ENCODE measurements at regions not wholly inside any gene's neighbourhood (a gene's known extent, or its start where the extent isn't known, plus 50 kb on each side); places are given as distances from the start of the nearest gene placed in this dataset.
A peak's percentile ranks its signal among the peaks of the same experiment; 100 is the strongest.

GRCh38 chr7:84595026-84595425, 400.4 kb upstream of the SEMA3A start:
- ATAC-seq (ENCODE audit: low read depth) (no peak), DNase-seq (ENCODE audit: low spot score) (no peak)
- TF ChIP-seq CTCF (IDR thresholded peaks at IDR 0.05; ENCODE audit: poor library complexity, severe bottlenecking) = no peak
- Histone ChIP-seq H3K36me3 (ENCODE audit: low read depth) (no peaks in the 10 kb centered on the region), H3K9me3 (ENCODE audit: severe bottlenecking) (no peaks in the 10 kb centered on the region), H3K27me3 (ENCODE audit: insufficient read depth, poor library complexity, severe bottlenecking) (no peaks in the 10 kb centered on the region), H3K4me1 (ENCODE audit: insufficient read depth, poor library complexity, severe bottlenecking) (no peaks in the 10 kb centered on the region), H3K27ac (ENCODE audit: poor library complexity, severe bottlenecking) (no peak overlapping the region), H3K4me3 (ENCODE audit: severe bottlenecking) (no peak overlapping the region)

GRCh38 chr7:84591897-84592296, 397.3 kb upstream of the SEMA3A start:
- H3K4me3 ChIP-seq (ENCODE audit: severe bottlenecking) = no peak overlapping the region
- no peaks in the 10 kb centered on the region for H3K27me3 ChIP-seq (ENCODE audit: insufficient read depth, poor library complexity, severe bottlenecking)
- TF ChIP-seq CTCF (IDR thresholded peaks at IDR 0.05; ENCODE audit: poor library complexity, severe bottlenecking) = no peak
- ATAC-seq (ENCODE audit: low read depth) (no peak), DNase-seq (ENCODE audit: low spot score) (no peak)
- H3K36me3 ChIP-seq (ENCODE audit: low read depth) = no peaks in the 10 kb centered on the region
- no peaks in the 10 kb centered on the region for H3K9me3 ChIP-seq (ENCODE audit: severe bottlenecking)
- H3K4me1 ChIP-seq (ENCODE audit: insufficient read depth, poor library complexity, severe bottlenecking) = peaks cover 7% of the 10 kb centered on the region
- H3K27ac ChIP-seq (ENCODE audit: poor library complexity, severe bottlenecking) = no peak overlapping the region

DNA sequence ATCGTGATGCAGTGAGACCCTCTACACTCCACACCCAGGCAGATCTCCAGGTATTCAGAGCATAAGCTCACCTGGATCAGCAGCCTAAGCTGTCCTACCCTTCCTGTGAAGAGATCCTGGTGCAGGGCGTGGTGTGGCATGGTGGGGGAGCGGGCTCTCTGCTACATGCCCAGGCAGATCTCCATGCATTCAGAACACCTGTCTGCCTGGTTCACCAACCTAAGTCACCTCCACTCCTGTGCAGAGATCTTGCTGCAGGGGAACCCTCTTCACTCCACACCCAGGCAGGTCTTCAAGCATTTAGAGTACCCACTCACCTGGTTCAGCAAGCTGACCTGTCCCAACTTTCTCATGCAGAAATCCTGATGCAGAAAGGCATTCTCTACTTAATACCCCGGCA, 394.4 kb upstream of the SEMA3A start:
- Histone ChIP-seq H3K27ac (ENCODE audit: poor library complexity, severe bottlenecking) (no peak overlapping the region), H3K4me1 (ENCODE audit: insufficient read depth, poor library complexity, severe bottlenecking) (peaks cover 7% of the 10 kb centered on the region), H3K36me3 (ENCODE audit: low read depth) (no peaks in the 10 kb centered on the region), H3K27me3 (ENCODE audit: insufficient read depth, poor library complexity, severe bottlenecking) (no peaks in the 10 kb centered on the region), H3K9me3 (ENCODE audit: severe bottlenecking) (no peaks in the 10 kb centered on the region), H3K4me3 (ENCODE audit: severe bottlenecking) (no peak overlapping the region)
- ATAC-seq (ENCODE audit: low read depth) = peak; percentile 79
- DNase-seq (ENCODE audit: low spot score) = peak; percentile 29
- TF ChIP-seq CTCF (IDR thresholded peaks at IDR 0.05; ENCODE audit: poor library complexity, severe bottlenecking) = no peak

DNA sequence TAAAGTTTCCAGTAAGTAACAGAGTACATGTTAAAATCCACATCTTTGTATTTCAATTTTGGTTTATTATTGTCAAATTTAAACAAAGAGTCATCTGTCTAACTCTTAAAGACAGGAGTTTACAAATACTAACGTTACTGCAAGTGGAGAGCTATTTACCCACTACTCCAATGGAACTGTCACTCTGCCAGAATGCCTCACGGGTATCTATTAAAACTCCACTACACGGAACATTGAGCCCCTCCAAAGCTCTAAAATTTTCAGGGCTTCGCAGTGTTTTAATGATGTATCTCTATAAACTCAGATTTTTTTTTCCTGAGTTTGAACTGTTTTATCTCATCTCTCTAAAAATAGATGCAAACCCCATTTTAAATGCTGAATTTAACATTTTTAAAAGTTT, 388.7 kb upstream of the SEMA3A start:
- H3K4me3 ChIP-seq (ENCODE audit: severe bottlenecking) = no peak overlapping the region
- H3K27me3 ChIP-seq (ENCODE audit: insufficient read depth, poor library complexity, severe bottlenecking) = no peaks in the 10 kb centered on the region
- no peaks in the 10 kb centered on the region for H3K9me3 ChIP-seq (ENCODE audit: severe bottlenecking)
- no peak for DNase-seq (ENCODE audit: low spot score)
- H3K36me3 ChIP-seq (ENCODE audit: low read depth) = no peaks in the 10 kb centered on the region
- no peaks in the 10 kb centered on the region for H3K4me1 ChIP-seq (ENCODE audit: insufficient read depth, poor library complexity, severe bottlenecking)
- ATAC-seq (ENCODE audit: low read depth) = no peak
- no peak overlapping the region for H3K27ac ChIP-seq (ENCODE audit: poor library complexity, severe bottlenecking)
- no peak for TF ChIP-seq CTCF (IDR thresholded peaks at IDR 0.05; ENCODE audit: poor library complexity, severe bottlenecking)

DNA sequence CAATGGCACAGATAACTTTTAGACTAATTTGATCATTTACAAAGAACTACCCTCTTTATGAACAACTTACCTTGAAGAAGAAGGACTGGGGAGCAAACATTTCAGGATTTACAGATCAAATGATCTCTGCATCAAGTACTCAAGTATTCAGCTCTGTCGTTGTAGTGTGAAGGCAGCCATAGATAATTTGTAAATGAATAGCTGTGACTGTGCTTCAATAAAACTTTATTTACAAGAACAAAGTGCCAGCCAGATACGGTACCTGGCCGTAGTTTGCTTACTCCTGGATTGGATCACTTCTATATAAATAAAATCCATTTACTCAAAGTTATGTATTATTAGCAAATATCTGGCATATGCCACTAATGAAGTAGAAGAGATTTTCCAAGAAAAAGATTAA, 388.2 kb upstream of the SEMA3A start:
- Histone ChIP-seq H3K9me3 (ENCODE audit: severe bottlenecking) (no peaks in the 10 kb centered on the region), H3K27ac (ENCODE audit: poor library complexity, severe bottlenecking) (no peak overlapping the region), H3K4me1 (ENCODE audit: insufficient read depth, poor library complexity, severe bottlenecking) (no peaks in the 10 kb centered on the region), H3K4me3 (ENCODE audit: severe bottlenecking) (no peak overlapping the region), H3K27me3 (ENCODE audit: insufficient read depth, poor library complexity, severe bottlenecking) (no peaks in the 10 kb centered on the region), H3K36me3 (ENCODE audit: low read depth) (no peaks in the 10 kb centered on the region)
- no peak for ATAC-seq (ENCODE audit: low read depth)
- no peak for DNase-seq (ENCODE audit: low spot score)
- no peak for TF ChIP-seq CTCF (IDR thresholded peaks at IDR 0.05; ENCODE audit: poor library complexity, severe bottlenecking)

Data from RWPE2 (cell line).